ENCODE measurements at regions not wholly inside any gene's neighbourhood (a gene's known extent, or its start where the extent isn't known, plus 50 kb on each side); places are given as distances from the start of the nearest gene placed in this dataset.

- no peak for ATAC-seq
- Histone ChIP-seq H2AFZ (ENCODE audit: low read depth, low read length, poor library complexity, severe bottlenecking) (no peak overlapping the region), H3K79me2 (ENCODE audit: insufficient read depth, low read length) (no peaks in the 10 kb centered on the region), H3K9me2 (ENCODE audit: insufficient read depth) (no peaks in the 10 kb centered on the region), H3K4me3 (replicated peaks in 1 of 2; ENCODE audit: low read depth in 1 of 2, low read length in 2 of 2) (no peak overlapping the region), H4K20me1 (ENCODE audit: insufficient read depth) (no peaks in the 10 kb centered on the region), H3K4me2 (ENCODE audit: low read length) (no peak overlapping the region), H3K27ac (ENCODE audit: low read depth, low read length) (no peak overlapping the region), H3K4me1 (ENCODE audit: control insufficient read depth in 1 of 2, insufficient read depth in 2 of 2, low read length in 2 of 2) (no peaks in the 10 kb centered on the region), H3K9me3 (ENCODE audit: control insufficient read depth in 1 of 2, insufficient read depth in 1 of 2, low read depth in 1 of 2, low read length in 2 of 2) (0 out of 4 replicates have a peak, but pooled peaks cover 0 to 4% of the 10 kb centered on the region in 2 experiments), H3K36me3 (ENCODE audit: control insufficient read depth in 1 of 2, insufficient read depth in 2 of 2, low read length in 2 of 2) (no peaks in the 10 kb centered on the region), H3K27me3 (ENCODE audit: insufficient read depth, low read length) (no peaks in the 10 kb centered on the region), H3K9ac (ENCODE audit: low read length) (no peak overlapping the region)
- ChIA-PET POLR2A (no interaction called here), RAD21 (ENCODE audit: low non-redundant PET in 1 of 2, low total read pairs in 2 of 2, uncharacterized antibody in 2 of 2, unreplicated experiment in 2 of 2) (no interaction called here), CTCF (interaction anchor here (1.2 kb wide), 1 partner anchor 214 kb away, joined by 3 read pairs; no protein-coding TSS in a partner anchor)
- DNase-seq (ENCODE audit: low read depth, low spot score): no peak
- BruUV-seq (replicated peaks): no TSS peak
- TF ChIP-seq SP1 (IDR thresholded peaks at IDR 0.05; ENCODE audit: low read depth): no peak
- no peak for TF ChIP-seq YY1 (IDR thresholded peaks at IDR 0.05; ENCODE audit: extremely low read depth, insufficient replicate concordance, low read depth, low read length)
- TF ChIP-seq, protein P1, sequence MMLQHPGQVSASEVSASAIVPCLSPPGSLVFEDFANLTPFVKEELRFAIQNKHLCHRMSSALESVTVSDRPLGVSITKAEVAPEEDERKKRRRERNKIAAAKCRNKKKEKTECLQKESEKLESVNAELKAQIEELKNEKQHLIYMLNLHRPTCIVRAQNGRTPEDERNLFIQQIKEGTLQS (IDR thresholded peaks at IDR 0.05): no peak
- TF ChIP-seq RAD21 (IDR thresholded peaks at IDR 0.05; ENCODE audit: low read depth): no peak
- no peak for TF ChIP-seq SRF (IDR thresholded peaks at IDR 0.05; ENCODE audit: low read depth)
- intact Hi-C loops (cut with micrococcal nuclease): no loop called here
Measured at GRCh38 chr1:116841569-116842344, 68.0 kb upstream of the PTGFRN start.

DNA sequence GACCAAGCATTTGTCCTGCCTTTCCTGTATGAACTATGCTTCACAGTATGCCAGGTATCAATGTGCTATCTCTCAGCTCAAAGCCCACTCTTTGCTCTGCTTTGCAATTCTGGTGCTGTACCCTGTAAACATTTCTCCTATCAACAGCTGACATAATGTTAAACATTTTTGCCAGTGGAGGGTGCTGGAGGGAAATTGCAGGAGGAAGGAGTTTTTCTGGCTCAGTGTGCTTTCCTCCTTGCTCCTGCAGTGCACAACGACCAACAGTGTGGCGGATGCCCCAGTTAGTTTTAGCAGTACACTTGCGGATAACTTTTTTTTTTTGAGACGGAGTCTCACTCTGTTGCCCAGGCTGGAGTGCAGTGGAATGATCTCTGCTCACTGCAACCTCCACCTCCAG, 67.1 kb upstream of the PTGFRN start:
- H3K27me3 ChIP-seq (ENCODE audit: insufficient read depth, low read length): no peaks in the 10 kb centered on the region
- no peaks in the 10 kb centered on the region for H3K36me3 ChIP-seq (ENCODE audit: control insufficient read depth in 1 of 2, insufficient read depth in 2 of 2, low read length in 2 of 2)
- RAD21 ChIA-PET (ENCODE audit: low non-redundant PET in 1 of 2, low total read pairs in 2 of 2, uncharacterized antibody in 2 of 2, unreplicated experiment in 2 of 2): no interaction called here
- intact Hi-C loops (cut with micrococcal nuclease): no loop called here
- TF ChIP-seq, protein P2, sequence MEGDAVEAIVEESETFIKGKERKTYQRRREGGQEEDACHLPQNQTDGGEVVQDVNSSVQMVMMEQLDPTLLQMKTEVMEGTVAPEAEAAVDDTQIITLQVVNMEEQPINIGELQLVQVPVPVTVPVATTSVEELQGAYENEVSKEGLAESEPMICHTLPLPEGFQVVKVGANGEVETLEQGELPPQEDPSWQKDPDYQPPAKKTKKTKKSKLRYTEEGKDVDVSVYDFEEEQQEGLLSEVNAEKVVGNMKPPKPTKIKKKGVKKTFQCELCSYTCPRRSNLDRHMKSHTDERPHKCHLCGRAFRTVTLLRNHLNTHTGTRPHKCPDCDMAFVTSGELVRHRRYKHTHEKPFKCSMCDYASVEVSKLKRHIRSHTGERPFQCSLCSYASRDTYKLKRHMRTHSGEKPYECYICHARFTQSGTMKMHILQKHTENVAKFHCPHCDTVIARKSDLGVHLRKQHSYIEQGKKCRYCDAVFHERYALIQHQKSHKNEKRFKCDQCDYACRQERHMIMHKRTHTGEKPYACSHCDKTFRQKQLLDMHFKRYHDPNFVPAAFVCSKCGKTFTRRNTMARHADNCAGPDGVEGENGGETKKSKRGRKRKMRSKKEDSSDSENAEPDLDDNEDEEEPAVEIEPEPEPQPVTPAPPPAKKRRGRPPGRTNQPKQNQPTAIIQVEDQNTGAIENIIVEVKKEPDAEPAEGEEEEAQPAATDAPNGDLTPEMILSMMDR (IDR thresholded peaks at IDR 0.05 in 2 of 3, conservative IDR thresholded peaks at IDR 0.05 in 1 of 3; ENCODE audit: borderline replicate concordance in 1 of 3, insufficient read depth in 1 of 3, low read depth in 2 of 3, low read length in 2 of 3): 0 out of 6 replicates have a peak, but pooled peaks of 2 of the 3 experiments have one; percentile 8 to 9
- no peak for TF ChIP-seq POLR2A (IDR thresholded peaks at IDR 0.05; ENCODE audit: borderline replicate concordance, extremely low read depth, insufficient read depth, insufficient read length)
- CTCF ChIA-PET: interaction anchor here (1.2 kb wide), 1 partner anchor 213 kb away, joined by 3 read pairs; no protein-coding TSS in a partner anchor
- H3K4me1 ChIP-seq (ENCODE audit: control insufficient read depth in 1 of 2, insufficient read depth in 2 of 2, low read length in 2 of 2): no peaks in the 10 kb centered on the region
- DNase-seq (ENCODE audit: low read depth, low spot score) (no peak), ATAC-seq (no peak)
- no peaks in the 10 kb centered on the region for H3K79me2 ChIP-seq (ENCODE audit: insufficient read depth, low read length)
- H3K4me3 ChIP-seq (replicated peaks in 1 of 2; ENCODE audit: low read depth in 1 of 2, low read length in 2 of 2): no peak overlapping the region
- H3K9me3 ChIP-seq (ENCODE audit: control insufficient read depth in 1 of 2, insufficient read depth in 1 of 2, low read depth in 1 of 2, low read length in 2 of 2): 0 out of 4 replicates have a peak, but pooled peaks cover 0 to 4% of the 10 kb centered on the region in 2 experiments
- BruUV-seq (replicated peaks): no TSS peak
- no peak overlapping the region for H3K4me2 ChIP-seq (ENCODE audit: low read length)
- POLR2A ChIA-PET: no interaction called here
- no peaks in the 10 kb centered on the region for H4K20me1 ChIP-seq (ENCODE audit: insufficient read depth)
- no peaks in the 10 kb centered on the region for H3K9me2 ChIP-seq (ENCODE audit: insufficient read depth)
- H3K27ac ChIP-seq (ENCODE audit: low read depth, low read length): no peak overlapping the region
- no peak overlapping the region for H2AFZ ChIP-seq (ENCODE audit: low read depth, low read length, poor library complexity, severe bottlenecking)
- H3K9ac ChIP-seq (ENCODE audit: low read length): no peak overlapping the region
